ENCODE measurements at regions not wholly inside any gene's neighbourhood (a gene's known extent, or its start where the extent isn't known, plus 50 kb on each side); places are given as distances from the start of the nearest gene placed in this dataset.

DNA sequence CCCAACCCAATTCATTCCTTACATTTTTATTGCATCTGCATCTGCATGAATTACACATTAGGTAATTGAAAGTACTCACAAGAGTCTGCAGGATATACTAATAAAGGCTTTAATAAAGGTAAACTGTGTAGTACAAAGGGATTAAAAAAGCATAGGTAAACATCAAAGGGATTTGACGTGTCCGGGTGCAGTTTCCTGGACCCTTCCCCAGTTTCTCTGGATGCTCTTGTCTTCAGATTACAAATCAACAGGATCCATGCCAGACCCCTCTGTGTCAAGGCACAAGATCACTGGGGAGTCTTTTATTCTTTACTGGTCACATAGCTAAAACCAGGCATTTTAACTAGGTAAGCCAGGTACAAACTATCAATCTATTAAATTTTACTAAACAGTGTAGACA is 177.2 kb upstream of the TYRP1 start (continued):
- TF ChIP-seq, protein P1, sequence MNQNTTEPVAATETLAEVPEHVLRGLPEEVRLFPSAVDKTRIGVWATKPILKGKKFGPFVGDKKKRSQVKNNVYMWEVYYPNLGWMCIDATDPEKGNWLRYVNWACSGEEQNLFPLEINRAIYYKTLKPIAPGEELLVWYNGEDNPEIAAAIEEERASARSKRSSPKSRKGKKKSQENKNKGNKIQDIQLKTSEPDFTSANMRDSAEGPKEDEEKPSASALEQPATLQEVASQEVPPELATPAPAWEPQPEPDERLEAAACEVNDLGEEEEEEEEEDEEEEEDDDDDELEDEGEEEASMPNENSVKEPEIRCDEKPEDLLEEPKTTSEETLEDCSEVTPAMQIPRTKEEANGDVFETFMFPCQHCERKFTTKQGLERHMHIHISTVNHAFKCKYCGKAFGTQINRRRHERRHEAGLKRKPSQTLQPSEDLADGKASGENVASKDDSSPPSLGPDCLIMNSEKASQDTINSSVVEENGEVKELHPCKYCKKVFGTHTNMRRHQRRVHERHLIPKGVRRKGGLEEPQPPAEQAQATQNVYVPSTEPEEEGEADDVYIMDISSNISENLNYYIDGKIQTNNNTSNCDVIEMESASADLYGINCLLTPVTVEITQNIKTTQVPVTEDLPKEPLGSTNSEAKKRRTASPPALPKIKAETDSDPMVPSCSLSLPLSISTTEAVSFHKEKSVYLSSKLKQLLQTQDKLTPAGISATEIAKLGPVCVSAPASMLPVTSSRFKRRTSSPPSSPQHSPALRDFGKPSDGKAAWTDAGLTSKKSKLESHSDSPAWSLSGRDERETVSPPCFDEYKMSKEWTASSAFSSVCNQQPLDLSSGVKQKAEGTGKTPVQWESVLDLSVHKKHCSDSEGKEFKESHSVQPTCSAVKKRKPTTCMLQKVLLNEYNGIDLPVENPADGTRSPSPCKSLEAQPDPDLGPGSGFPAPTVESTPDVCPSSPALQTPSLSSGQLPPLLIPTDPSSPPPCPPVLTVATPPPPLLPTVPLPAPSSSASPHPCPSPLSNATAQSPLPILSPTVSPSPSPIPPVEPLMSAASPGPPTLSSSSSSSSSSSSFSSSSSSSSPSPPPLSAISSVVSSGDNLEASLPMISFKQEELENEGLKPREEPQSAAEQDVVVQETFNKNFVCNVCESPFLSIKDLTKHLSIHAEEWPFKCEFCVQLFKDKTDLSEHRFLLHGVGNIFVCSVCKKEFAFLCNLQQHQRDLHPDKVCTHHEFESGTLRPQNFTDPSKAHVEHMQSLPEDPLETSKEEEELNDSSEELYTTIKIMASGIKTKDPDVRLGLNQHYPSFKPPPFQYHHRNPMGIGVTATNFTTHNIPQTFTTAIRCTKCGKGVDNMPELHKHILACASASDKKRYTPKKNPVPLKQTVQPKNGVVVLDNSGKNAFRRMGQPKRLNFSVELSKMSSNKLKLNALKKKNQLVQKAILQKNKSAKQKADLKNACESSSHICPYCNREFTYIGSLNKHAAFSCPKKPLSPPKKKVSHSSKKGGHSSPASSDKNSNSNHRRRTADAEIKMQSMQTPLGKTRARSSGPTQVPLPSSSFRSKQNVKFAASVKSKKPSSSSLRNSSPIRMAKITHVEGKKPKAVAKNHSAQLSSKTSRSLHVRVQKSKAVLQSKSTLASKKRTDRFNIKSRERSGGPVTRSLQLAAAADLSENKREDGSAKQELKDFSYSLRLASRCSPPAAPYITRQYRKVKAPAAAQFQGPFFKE (tag by site-specific recombination; IDR thresholded peaks at IDR 0.05; ENCODE audit: borderline replicate concordance): no peak
- TF ChIP-seq PRDM1 (tag by site-specific recombination; IDR thresholded peaks at IDR 0.05) (no peak), ZBTB7A (tag by site-specific recombination; IDR thresholded peaks at IDR 0.05; ENCODE audit: low read depth) (no peak), TRIM28 (IDR thresholded peaks at IDR 0.05; ENCODE audit: borderline replicate concordance, low read length) (no peak), ZNF701 (tag by site-specific recombination; IDR thresholded peaks at IDR 0.05) (no peak), ZNF561 (tag by site-specific recombination; IDR thresholded peaks at IDR 0.05; ENCODE audit: borderline replicate concordance) (no peak), ZSCAN30 (tag by site-specific recombination; IDR thresholded peaks at IDR 0.05) (no peak), ZNF585B (tag by site-specific recombination; IDR thresholded peaks at IDR 0.05) (no peak)
- TF ChIP-seq, protein P2, sequence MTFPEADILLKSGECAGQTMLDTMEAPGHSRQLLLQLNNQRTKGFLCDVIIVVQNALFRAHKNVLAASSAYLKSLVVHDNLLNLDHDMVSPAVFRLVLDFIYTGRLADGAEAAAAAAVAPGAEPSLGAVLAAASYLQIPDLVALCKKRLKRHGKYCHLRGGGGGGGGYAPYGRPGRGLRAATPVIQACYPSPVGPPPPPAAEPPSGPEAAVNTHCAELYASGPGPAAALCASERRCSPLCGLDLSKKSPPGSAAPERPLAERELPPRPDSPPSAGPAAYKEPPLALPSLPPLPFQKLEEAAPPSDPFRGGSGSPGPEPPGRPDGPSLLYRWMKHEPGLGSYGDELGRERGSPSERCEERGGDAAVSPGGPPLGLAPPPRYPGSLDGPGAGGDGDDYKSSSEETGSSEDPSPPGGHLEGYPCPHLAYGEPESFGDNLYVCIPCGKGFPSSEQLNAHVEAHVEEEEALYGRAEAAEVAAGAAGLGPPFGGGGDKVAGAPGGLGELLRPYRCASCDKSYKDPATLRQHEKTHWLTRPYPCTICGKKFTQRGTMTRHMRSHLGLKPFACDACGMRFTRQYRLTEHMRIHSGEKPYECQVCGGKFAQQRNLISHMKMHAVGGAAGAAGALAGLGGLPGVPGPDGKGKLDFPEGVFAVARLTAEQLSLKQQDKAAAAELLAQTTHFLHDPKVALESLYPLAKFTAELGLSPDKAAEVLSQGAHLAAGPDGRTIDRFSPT (tag by site-specific recombination; IDR thresholded peaks at IDR 0.05): no peak

DNA sequence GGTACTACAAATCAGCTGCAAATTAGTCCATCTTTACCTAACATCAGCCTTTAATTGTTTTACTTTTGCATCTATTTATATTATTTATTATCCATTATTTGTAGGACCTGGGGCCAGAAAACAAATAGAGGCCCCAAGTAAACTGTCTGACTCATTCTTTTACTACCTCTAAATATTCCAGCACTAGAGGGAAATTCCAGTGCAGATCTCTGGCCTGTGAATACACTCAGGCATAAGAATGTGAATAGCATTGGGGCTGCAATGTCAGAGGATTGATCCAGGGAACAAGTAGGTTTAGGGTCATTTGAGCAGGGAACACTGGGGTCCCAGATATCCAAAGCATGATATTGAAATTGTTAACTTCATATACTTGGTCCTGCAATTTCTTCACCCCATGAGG is 176.6 kb upstream of the TYRP1 start:
- POLR2A ChIA-PET: no interaction called here
- Histone ChIP-seq H3K9me3 (ENCODE audit: control insufficient read depth, insufficient read depth, low read depth, low read length) (no peaks in the 10 kb centered on the region), H3K36me3 (ENCODE audit: control insufficient read depth in 2 of 2, insufficient read depth in 1 of 2, low read length in 2 of 2) (no peaks in the 10 kb centered on the region), H3K4me1 (ENCODE audit: control insufficient read depth, insufficient read depth, low read length) (no peaks in the 10 kb centered on the region), H3K4me3 (ENCODE audit: low read depth, low read length) (no peak overlapping the region), H3K27ac (ENCODE audit: extremely low read depth, low read depth, low read length) (no peak overlapping the region)
- CTCF ChIA-PET: no interaction called here
- TF ChIP-seq GLI4 (tag by site-specific recombination; IDR thresholded peaks at IDR 0.05) (no peak), ZNF501 (tag by site-specific recombination; IDR thresholded peaks at IDR 0.05) (no peak), ZNF19 (tag by site-specific recombination; IDR thresholded peaks at IDR 0.05; ENCODE audit: low read depth) (no peak), ZNF169 (tag by site-specific recombination; IDR thresholded peaks at IDR 0.05) (no peak), ZNF221 (tag by site-specific recombination; IDR thresholded peaks at IDR 0.05; ENCODE audit: borderline replicate concordance) (no peak), ZNF747 (tag by site-specific recombination; IDR thresholded peaks at IDR 0.05) (no peak), ZBTB17 (tag by site-specific recombination; IDR thresholded peaks at IDR 0.05) (no peak), HOXA7 (CRISPR knock-in tag; IDR thresholded peaks at IDR 0.05; ENCODE audit: borderline replicate concordance) (no peak), BCL11A (tag by site-specific recombination; IDR thresholded peaks at IDR 0.05; ENCODE audit: low read depth) (no peak)
- TF ChIP-seq, protein P3, sequence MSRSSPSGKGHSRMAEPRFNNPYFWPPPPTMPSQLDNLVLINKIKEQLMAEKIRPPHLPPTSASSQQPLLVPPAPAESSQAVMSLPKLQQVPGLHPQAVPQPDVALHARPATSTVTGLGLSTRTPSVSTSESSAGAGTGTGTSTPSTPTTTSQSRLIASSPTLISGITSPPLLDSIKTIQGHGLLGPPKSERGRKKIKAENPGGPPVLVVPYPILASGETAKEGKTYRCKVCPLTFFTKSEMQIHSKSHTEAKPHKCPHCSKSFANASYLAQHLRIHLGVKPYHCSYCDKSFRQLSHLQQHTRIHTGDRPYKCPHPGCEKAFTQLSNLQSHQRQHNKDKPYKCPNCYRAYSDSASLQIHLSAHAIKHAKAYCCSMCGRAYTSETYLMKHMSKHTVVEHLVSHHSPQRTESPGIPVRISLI (tag by site-specific recombination; IDR thresholded peaks at IDR 0.05): no peak
- TF ChIP-seq, protein P4, sequence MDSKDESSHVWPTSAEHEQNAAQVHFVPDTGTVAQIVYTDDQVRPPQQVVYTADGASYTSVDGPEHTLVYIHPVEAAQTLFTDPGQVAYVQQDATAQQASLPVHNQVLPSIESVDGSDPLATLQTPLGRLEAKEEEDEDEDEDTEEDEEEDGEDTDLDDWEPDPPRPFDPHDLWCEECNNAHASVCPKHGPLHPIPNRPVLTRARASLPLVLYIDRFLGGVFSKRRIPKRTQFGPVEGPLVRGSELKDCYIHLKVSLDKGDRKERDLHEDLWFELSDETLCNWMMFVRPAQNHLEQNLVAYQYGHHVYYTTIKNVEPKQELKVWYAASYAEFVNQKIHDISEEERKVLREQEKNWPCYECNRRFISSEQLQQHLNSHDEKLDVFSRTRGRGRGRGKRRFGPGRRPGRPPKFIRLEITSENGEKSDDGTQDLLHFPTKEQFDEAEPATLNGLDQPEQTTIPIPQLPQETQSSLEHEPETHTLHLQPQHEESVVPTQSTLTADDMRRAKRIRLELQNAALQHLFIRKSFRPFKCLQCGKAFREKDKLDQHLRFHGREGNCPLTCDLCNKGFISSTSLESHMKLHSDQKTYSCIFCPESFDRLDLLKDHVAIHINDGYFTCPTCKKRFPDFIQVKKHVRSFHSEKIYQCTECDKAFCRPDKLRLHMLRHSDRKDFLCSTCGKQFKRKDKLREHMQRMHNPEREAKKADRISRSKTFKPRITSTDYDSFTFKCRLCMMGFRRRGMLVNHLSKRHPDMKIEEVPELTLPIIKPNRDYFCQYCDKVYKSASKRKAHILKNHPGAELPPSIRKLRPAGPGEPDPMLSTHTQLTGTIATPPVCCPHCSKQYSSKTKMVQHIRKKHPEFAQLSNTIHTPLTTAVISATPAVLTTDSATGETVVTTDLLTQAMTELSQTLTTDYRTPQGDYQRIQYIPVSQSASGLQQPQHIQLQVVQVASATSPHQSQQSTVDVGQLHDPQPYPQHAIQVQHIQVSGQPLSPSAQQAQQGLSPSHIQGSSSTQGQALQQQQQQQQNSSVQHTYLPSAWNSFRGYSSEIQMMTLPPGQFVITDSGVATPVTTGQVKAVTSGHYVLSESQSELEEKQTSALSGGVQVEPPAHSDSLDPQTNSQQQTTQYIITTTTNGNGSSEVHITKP (tag by site-specific recombination; IDR thresholded peaks at IDR 0.05): no peak
- TF ChIP-seq, protein P5, sequence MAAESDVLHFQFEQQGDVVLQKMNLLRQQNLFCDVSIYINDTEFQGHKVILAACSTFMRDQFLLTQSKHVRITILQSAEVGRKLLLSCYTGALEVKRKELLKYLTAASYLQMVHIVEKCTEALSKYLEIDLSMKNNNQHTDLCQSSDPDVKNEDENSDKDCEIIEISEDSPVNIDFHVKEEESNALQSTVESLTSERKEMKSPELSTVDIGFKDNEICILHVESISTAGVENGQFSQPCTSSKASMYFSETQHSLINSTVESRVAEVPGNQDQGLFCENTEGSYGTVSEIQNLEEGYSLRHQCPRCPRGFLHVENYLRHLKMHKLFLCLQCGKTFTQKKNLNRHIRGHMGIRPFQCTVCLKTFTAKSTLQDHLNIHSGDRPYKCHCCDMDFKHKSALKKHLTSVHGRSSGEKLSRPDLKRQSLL (tag by site-specific recombination; IDR thresholded peaks at IDR 0.05): no peak
- TF ChIP-seq, protein P6, sequence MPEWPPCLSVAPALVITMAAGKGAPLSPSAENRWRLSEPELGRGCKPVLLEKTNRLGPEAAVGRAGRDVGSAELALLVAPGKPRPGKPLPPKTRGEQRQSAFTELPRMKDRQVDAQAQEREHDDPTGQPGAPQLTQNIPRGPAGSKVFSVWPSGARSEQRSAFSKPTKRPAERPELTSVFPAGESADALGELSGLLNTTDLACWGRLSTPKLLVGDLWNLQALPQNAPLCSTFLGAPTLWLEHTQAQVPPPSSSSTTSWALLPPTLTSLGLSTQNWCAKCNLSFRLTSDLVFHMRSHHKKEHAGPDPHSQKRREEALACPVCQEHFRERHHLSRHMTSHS (tag by site-specific recombination; IDR thresholded peaks at IDR 0.05): no peak

Measured in HEK293 (cell line).